GM21526 (cell line): ENCODE measurements at regions not wholly inside any gene's neighbourhood (a gene's known extent, or its start where the extent isn't known, plus 50 kb on each side); places are given as distances from the start of the nearest gene placed in this dataset.

Experiments used
- ATAC-seq: cut with Tn5 transposase; IDR thresholded peaks from one replicate; pipeline ENCODE4 v1.9.1; 2021; ENCODE audit warnings: moderate library complexity; ENCODE audit not compliant: unreplicated experiment, low FRiP score

GRCh38 chr15:70222606-70223005 is 124.9 kb upstream of the TLE3 start:
- ATAC-seq = no peak

DNA sequence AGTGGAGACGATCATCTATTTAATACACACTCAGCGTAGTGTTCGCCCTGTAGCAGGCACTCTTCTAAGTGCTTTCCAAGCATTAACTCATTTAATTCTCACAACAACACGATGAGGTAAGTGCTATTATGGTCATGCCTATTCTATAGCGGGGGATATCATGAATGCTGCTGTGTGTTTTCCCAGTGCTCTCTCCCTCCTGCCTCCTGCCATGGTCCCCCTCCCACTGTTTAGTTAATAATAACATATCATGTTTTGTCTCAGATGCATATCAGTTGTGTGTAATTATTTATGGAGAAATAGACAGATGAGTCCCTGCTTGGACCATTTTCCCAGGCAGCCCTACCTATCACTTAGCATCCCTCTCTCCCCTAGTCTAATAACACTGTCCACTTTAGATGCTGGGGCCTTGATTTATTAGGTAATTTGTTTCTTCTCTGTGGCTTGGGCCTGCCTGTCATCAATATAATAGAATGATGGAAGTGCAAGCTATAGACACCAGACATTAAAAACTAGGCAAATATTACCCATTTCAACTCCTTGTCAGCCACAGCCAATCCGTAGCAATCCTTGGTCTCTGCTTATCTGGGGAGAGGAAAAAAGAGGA is 122.9 kb upstream of the TLE3 start:
- no peak for ATAC-seq

GRCh38 chr15:70219966-70220365 is 122.2 kb upstream of the TLE3 start:
- ATAC-seq = no peak

- no peak for ATAC-seq
These were observed 121.7 kb upstream of the TLE3 start for GRCh38 chr15:70219256-70219895.

GRCh38 chr15:70217226-70218160 is 119.8 kb upstream of the TLE3 start:
- ATAC-seq = no peak

DNA sequence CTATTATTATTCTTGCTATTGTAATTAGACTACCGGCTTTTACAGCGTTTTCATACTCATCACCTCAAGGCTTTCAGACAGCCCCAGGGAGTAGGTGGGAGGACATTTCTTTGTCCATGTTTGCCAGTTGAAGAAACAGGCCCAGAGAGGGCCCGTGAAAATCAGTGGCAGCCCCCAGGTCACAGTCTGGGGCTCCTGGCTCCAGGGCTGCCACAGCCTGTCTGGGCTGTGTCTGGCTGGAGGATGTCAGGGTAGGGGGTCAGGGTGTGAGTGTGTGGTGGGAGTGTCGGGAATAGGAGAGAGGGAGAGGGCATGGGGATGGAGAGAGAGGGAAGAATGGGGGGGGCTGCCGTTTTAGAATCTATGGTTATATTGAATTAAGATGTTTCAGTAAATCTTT is 118.2 kb upstream of the TLE3 start:
- ATAC-seq = no peak

DNA sequence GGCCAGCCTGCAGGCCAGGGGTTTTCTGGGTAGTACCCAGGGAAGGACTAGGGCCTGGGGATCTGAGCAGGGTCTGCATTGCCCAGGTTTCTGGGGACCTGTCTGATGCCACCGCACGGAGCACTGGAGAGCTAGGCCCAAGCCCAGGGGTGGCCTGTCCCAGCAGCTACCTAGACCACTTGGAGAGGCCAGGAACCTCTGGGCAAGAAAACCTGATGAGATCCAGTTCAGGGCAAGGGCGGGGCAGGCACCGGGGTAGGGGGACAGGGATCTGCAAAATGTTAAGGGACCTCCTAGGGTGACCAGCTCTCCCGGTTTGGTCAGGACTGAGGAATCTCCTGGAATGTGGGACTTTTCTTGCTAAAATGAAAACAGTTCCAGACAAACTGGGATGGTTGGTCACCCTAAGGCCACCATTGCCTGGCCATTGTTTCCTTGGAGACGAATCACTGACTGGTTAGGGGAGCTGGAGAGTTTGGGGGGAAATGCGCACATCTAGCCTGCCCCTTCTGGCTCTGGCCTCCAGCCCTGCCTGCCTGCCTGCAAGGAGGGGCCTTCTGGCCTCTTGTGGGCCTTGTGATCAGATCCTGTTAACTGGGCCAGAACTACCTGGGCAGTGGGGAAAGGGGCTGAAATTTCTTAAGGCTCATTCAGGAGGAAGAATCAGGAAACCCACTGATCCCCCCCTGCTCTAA is 117.4 kb upstream of the TLE3 start:
- no peak for ATAC-seq

- no peak for ATAC-seq
These were observed 116.6 kb upstream of the TLE3 start for GRCh38 chr15:70214276-70214675.

- ATAC-seq = no peak
These were observed 116.1 kb upstream of the TLE3 start for GRCh38 chr15:70213794-70214193.

- ATAC-seq = no peak
These were observed 115.2 kb upstream of the TLE3 start for GRCh38 chr15:70212963-70213315.

GRCh38 chr15:70212286-70212962 is 114.7 kb upstream of the TLE3 start:
- no peak for ATAC-seq

- ATAC-seq = no peak
These were observed 112.8 kb upstream of the TLE3 start for GRCh38 chr15:70210528-70210927.

GRCh38 chr15:70210076-70210475 is 112.4 kb upstream of the TLE3 start:
- ATAC-seq = no peak

- no peak for ATAC-seq
These were observed 111.8 kb upstream of the TLE3 start for GRCh38 chr15:70209499-70209898.

DNA sequence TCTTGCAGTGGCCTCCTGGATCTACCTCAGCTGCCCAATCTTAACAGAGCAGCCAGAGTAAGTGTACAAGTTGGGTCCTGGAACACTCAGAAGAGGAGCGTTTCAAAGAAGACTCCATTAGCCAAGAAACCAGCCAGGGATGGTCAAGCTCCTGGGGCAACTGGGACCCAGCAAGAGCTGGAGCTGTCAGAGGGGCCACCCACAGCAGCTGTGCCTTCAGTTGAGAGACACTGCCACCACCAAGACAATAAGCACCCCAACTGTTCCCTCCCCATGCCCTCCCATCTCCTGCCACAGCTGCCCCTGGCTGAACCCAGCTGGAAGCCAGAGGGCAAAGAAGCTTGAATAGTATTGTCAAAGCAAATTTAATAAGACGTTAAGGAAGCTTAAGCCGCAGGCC is 110.6 kb upstream of the TLE3 start:
- ATAC-seq = no peak

GRCh38 chr15:70206668-70207067 is 109.0 kb upstream of the TLE3 start:
- no peak for ATAC-seq

DNA sequence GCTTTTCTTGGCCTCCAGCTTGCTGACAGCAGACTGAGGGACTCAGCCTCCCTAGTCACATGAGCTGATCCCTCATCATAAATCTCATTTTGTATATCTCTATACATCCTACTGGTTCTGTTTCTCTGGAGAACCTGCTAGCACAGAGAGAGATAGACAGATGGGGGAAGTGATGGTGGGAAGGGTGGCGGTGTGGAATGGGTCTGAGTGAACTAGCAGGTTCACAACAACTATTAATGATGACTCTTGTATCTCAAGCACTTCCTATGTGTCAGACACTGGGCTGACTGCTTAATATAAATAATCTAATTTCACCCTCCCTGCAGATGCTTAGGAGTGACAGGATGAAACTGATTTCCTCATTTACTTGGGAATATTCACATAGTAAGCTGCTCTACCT is 106.9 kb upstream of the TLE3 start:
- no peak for ATAC-seq

DNA sequence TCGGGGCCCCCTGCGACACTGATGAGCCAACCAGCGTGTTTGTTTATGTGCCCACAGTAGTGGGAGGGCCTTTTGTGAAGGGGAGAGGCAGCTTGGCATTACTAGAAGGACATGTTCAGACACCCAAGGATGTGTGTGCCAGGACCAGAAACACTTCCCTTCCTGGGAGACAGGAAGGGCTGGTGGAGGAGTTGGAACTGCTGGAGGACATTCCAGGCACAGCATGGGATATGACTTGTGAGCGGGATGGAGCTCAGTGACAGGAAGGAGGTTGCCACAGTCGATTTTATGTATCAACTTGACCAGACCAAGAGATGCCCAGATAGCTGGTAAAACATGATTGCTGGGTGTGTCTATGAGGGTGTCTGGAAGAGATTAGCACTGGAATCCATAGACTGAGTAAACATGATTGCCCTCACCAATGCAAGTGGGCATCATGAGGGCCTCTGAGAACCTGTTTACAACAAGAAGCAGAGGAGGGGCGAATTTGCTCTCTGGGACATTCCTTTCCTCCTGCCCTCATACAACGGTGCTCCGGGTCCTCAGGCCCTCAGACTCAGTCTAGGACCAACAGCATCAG is 106.4 kb upstream of the TLE3 start:
- no peak for ATAC-seq

- no peak for ATAC-seq
These were observed 105.0 kb upstream of the TLE3 start for GRCh38 chr15:70202756-70203155.

DNA sequence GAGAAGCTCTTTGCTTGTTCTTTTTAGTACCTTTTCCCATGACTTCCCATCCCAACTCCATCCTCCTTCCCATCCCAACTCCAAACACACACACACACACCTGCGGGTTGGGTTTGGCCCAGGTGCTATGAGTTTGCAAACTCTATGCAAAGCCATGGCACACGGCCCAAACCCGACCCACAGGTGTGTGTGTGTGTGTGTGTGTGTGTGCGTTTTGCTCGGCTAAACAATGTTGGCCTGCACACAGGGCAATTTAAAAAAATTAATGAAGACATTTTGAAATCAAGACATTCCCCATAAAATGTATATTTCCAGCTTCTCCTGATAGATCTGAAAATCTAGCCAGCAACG is 103.7 kb upstream of the TLE3 start:
- no peak for ATAC-seq
